ENCODE measurements at regions not wholly inside any gene's neighbourhood (a gene's known extent, or its start where the extent isn't known, plus 50 kb on each side); places are given as distances from the start of the nearest gene placed in this dataset.

DNA sequence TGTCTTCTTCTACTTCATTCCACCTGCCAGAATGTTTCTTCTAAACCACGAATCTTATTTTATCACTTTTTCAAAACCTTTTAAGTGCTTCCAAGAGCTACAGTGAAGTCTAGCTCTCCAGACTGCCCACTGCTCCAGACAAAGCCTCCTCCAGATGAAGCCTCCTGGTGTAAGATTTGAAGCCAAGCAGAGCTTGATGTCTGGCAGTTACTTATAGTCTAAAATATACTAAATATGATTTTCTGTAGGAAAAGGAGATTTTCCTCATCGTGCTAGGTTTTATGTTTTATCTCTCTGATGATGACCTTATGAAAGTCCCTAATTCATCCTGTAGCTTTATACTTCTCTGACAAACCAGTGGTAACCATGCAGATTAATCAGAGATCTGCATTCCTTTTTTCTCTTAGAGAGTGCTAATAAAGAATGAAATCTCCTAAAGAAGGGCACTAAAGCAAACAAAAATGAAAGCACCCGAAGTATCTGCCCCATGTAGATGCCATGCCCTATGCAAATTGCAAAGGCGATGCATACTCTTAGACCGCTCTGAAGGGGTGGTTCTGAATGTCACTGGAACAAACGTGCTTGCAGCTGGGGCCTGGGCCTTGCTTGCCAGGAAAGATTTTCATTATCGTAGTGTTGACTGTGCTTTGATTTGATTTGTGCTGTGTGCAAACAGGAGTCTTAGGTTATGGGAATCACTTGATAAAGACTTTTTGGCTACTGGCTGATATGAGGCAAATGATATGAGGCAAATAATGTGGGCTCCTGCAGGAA is 314.2 kb downstream of the PID1 start:
- H3K27me3 ChIP-seq (ENCODE audit: control insufficient read depth, insufficient read depth, low read length) = no peaks in the 10 kb centered on the region
- TF ChIP-seq CTCF (IDR thresholded peaks at IDR 0.05; ENCODE audit: low read depth, low read length) = no peak
- no peak for DNase-seq (ENCODE audit: low read depth, low spot score)
- H3K27ac ChIP-seq (ENCODE audit: low read depth, low read length) = no peak overlapping the region
- ChIA-PET POLR2A (no interaction called here), CTCF (no interaction called here)
- peaks cover 7% of the 10 kb centered on the region; the same call in 1 of the 2 replicates for H3K9me3 ChIP-seq (ENCODE audit: control insufficient read depth, insufficient read depth, low read length)
- no peak overlapping the region for H3K4me3 ChIP-seq (ENCODE audit: low read depth, low read length)

DNA sequence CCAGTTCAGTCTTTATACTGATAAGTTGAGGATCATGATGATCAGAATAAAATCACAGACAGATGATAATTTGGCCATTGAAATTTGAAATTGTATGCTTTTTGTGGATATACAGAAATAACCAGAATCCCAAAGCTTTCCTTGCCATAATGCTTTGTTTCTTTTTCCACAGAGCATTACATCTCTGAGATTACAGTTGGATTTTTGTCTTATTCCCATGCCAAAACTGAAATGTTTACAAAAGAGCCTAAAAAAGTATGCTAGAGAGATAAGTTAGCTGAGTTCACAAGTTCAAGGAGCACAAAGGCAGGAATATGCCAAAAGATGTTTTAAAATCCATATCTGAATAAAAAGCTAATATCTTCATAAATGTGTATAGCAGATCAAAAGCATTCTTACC is 321.3 kb downstream of the PID1 start:
- no peaks in the 10 kb centered on the region for H3K27me3 ChIP-seq (ENCODE audit: control insufficient read depth, insufficient read depth, low read length)
- POLR2A ChIA-PET = no interaction called here
- no peak for TF ChIP-seq CTCF (IDR thresholded peaks at IDR 0.05; ENCODE audit: low read depth, low read length)
- no peak for DNase-seq (ENCODE audit: low read depth, low spot score)
- no peak overlapping the region for H3K4me3 ChIP-seq (ENCODE audit: low read depth, low read length)
- H3K9me3 ChIP-seq (ENCODE audit: control insufficient read depth, insufficient read depth, low read length) = no peaks in the 10 kb centered on the region
- CTCF ChIA-PET = no interaction called here
- H3K27ac ChIP-seq (ENCODE audit: low read depth, low read length) = no peak overlapping the region

DNA sequence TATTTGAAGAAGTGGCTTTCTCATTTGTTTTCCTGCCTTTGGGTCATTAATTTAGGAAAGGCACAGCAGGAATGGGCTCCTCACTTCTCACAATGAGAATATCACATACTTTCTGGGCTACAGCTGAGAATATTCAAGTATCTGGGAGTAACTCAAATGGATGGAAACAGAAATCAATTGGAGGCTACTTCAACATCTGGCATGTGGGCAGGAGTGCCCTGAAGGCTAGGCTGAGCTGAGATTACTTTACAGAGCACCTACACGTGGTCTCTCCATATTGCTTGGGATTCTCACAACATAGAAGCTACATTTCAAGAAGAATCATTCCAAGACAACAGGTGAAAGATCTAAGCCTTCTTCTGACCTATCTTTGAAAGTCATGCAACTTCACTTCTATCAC is 325.4 kb downstream of the PID1 start:
- Histone ChIP-seq H3K9me3 (ENCODE audit: control insufficient read depth, insufficient read depth, low read length) (no peaks in the 10 kb centered on the region), H3K4me3 (ENCODE audit: low read depth, low read length) (no peak overlapping the region), H3K27me3 (ENCODE audit: control insufficient read depth, insufficient read depth, low read length) (no peaks in the 10 kb centered on the region), H3K27ac (ENCODE audit: low read depth, low read length) (no peak overlapping the region)
- POLR2A ChIA-PET = no interaction called here
- no peak for DNase-seq (ENCODE audit: low read depth, low spot score)
- no peak for TF ChIP-seq CTCF (IDR thresholded peaks at IDR 0.05; ENCODE audit: low read depth, low read length)
- CTCF ChIA-PET = no interaction called here

- no peak overlapping the region for H3K4me3 ChIP-seq (ENCODE audit: low read depth, low read length)
- ChIA-PET CTCF (interaction anchor here (0.6 kb wide), 1 partner anchor 466 kb away, joined by 3 read pairs; no protein-coding TSS in a partner anchor), POLR2A (no interaction called here)
- no peak for DNase-seq (ENCODE audit: low read depth, low spot score)
- no peak overlapping the region for H3K27ac ChIP-seq (ENCODE audit: low read depth, low read length)
- H3K27me3 ChIP-seq (ENCODE audit: control insufficient read depth, insufficient read depth, low read length) = no peaks in the 10 kb centered on the region
- no peaks in the 10 kb centered on the region for H3K9me3 ChIP-seq (ENCODE audit: control insufficient read depth, insufficient read depth, low read length)
- TF ChIP-seq CTCF (IDR thresholded peaks at IDR 0.05; ENCODE audit: low read depth, low read length) = no peak
Measured at GRCh38 chr2:228942856-228943255, 328.2 kb downstream of the PID1 start.

GRCh38 chr2:228938629-228939028 is 332.5 kb downstream of the PID1 start:
- H3K9me3 ChIP-seq (ENCODE audit: control insufficient read depth, insufficient read depth, low read length) = no peaks in the 10 kb centered on the region
- POLR2A ChIA-PET = no interaction called here
- DNase-seq (ENCODE audit: low read depth, low spot score) = no peak
- CTCF ChIA-PET = no interaction called here
- no peak overlapping the region for H3K4me3 ChIP-seq (ENCODE audit: low read depth, low read length)
- no peaks in the 10 kb centered on the region for H3K27me3 ChIP-seq (ENCODE audit: control insufficient read depth, insufficient read depth, low read length)
- H3K27ac ChIP-seq (ENCODE audit: low read depth, low read length) = no peak overlapping the region
- no peak for TF ChIP-seq CTCF (IDR thresholded peaks at IDR 0.05; ENCODE audit: low read depth, low read length)

All from AG04450 (cell line).